ENCODE measurements at regions not wholly inside any gene's neighbourhood (a gene's known extent, or its start where the extent isn't known, plus 50 kb on each side); places are given as distances from the start of the nearest gene placed in this dataset.
"Not testable (repeated sequence)": the region's sequence is repeated elsewhere in the genome, so short reads cannot be mapped to it uniquely, and the experiment has no call there.

GRCh38 chr1:184194236-184194635 lies 142.7 kb downstream of the TSEN15 start:
- peaks cover 7% of the 10 kb centered on the region for H3K4me1 Mint-ChIP-seq (ENCODE audit: unreplicated experiment)
- H3K9me3 Mint-ChIP-seq: peaks cover 4% of the 10 kb centered on the region
- no peak for TF ChIP-seq CTCF (conservative IDR thresholded peaks at IDR 0.05)
- no peak overlapping the region for H3K27ac Mint-ChIP-seq
- peaks cover 11% of the 10 kb centered on the region for H3K27me3 Mint-ChIP-seq
- H3K36me3 Mint-ChIP-seq: no peaks in the 10 kb centered on the region
- H3K4me3 Mint-ChIP-seq: no peak overlapping the region
- DNase-seq (ENCODE audit: extremely low spot score, unreplicated experiment): no peak

- not testable (repeated sequence) for H3K27me3 Mint-ChIP-seq; H3K36me3 Mint-ChIP-seq; H3K27ac Mint-ChIP-seq; H3K9me3 Mint-ChIP-seq; H3K4me3 Mint-ChIP-seq; DNase-seq (ENCODE audit: extremely low spot score, unreplicated experiment); H3K4me1 Mint-ChIP-seq (ENCODE audit: unreplicated experiment)
These were observed 144.2 kb downstream of the TSEN15 start for GRCh38 chr1:184195722-184196121.

GRCh38 chr1:184197831-184198230 lies 146.3 kb downstream of the TSEN15 start:
- Mint-ChIP-seq H3K9me3 (no peaks in the 10 kb centered on the region), H3K36me3 (no peaks in the 10 kb centered on the region), H3K27ac (no peak overlapping the region), H3K27me3 (peaks cover 3% of the 10 kb centered on the region), H3K4me3 (no peak overlapping the region), H3K4me1 (ENCODE audit: unreplicated experiment) (peaks cover 4% of the 10 kb centered on the region)
- no peak for TF ChIP-seq CTCF (conservative IDR thresholded peaks at IDR 0.05)
- DNase-seq (ENCODE audit: extremely low spot score, unreplicated experiment): no peak

- no peak for DNase-seq (ENCODE audit: extremely low spot score, unreplicated experiment)
- no peaks in the 10 kb centered on the region for H3K36me3 Mint-ChIP-seq
- no peaks in the 10 kb centered on the region for H3K27me3 Mint-ChIP-seq
- H3K27ac Mint-ChIP-seq: no peak overlapping the region
- H3K4me1 Mint-ChIP-seq (ENCODE audit: unreplicated experiment): peaks cover 4% of the 10 kb centered on the region
- no peak overlapping the region for H3K4me3 Mint-ChIP-seq
- no peaks in the 10 kb centered on the region for H3K9me3 Mint-ChIP-seq
- no peak for TF ChIP-seq CTCF (conservative IDR thresholded peaks at IDR 0.05)
These were observed 147.5 kb downstream of the TSEN15 start for GRCh38 chr1:184199036-184199435.

GRCh38 chr1:184199438-184200085 lies 148.0 kb downstream of the TSEN15 start:
- Mint-ChIP-seq H3K27me3 (no peaks in the 10 kb centered on the region), H3K36me3 (no peaks in the 10 kb centered on the region), H3K4me3 (no peak overlapping the region), H3K4me1 (ENCODE audit: unreplicated experiment) (peaks cover 4% of the 10 kb centered on the region), H3K9me3 (no peaks in the 10 kb centered on the region), H3K27ac (no peak overlapping the region)
- DNase-seq (ENCODE audit: extremely low spot score, unreplicated experiment): no peak
- no peak for TF ChIP-seq CTCF (conservative IDR thresholded peaks at IDR 0.05)

GRCh38 chr1:184208622-184209021 lies 157.1 kb downstream of the TSEN15 start:
- H3K27me3 Mint-ChIP-seq: no peaks in the 10 kb centered on the region
- H3K27ac Mint-ChIP-seq: no peak overlapping the region
- H3K4me3 Mint-ChIP-seq: no peak overlapping the region
- peaks cover 6% of the 10 kb centered on the region for H3K4me1 Mint-ChIP-seq (ENCODE audit: unreplicated experiment)
- no peak for TF ChIP-seq CTCF (conservative IDR thresholded peaks at IDR 0.05)
- no peaks in the 10 kb centered on the region for H3K9me3 Mint-ChIP-seq
- no peak for DNase-seq (ENCODE audit: extremely low spot score, unreplicated experiment)
- H3K36me3 Mint-ChIP-seq: no peaks in the 10 kb centered on the region
